CD4-positive, alpha-beta T cell treated with Interferon gamma for 1 hour (primary cell): ENCODE measurements at regions not wholly inside any gene's neighbourhood (a gene's known extent, or its start where the extent isn't known, plus 50 kb on each side); places are given as distances from the start of the nearest gene placed in this dataset.
A peak's percentile ranks its signal among the peaks of the same experiment; 100 is the strongest.

Experiments
- DNase-seq: peaks from one replicate; pipeline ENCODE4 v3.0.0-alpha.2; 2020

- no peak for DNase-seq
Observed at GRCh38 chr9:16316911-16317817, 553.3 kb downstream of the BNC2 start.

DNA sequence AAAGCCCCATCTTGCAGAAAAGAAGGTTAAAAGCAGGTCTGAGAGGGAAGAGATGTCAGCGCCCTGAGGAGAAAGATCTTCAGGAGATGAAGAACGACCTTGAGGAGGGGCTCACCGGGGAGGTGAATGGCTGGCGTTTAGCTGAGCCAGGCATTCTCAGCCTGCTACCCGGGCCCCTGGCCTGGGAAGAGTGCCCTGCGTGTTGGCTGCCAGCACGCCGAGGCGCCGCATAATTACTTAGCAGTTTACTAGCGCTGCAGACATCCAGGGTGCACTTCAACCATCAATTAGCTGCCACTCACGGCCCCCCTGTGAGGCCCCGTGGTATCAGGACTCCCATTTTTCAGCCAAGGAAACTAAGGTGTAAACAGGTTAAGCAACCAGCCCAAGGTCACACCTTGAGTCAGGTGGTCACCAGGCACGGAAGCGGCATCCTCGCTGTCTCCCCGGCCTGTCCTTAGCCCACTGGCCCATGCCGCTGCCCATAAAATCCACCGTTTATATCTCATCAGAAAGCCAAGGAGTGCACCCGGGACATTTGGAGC, 551.9 kb downstream of the BNC2 start:
- no peak for DNase-seq

- no peak for DNase-seq
Observed at GRCh38 chr9:16319646-16320045, 550.8 kb downstream of the BNC2 start.

DNA sequence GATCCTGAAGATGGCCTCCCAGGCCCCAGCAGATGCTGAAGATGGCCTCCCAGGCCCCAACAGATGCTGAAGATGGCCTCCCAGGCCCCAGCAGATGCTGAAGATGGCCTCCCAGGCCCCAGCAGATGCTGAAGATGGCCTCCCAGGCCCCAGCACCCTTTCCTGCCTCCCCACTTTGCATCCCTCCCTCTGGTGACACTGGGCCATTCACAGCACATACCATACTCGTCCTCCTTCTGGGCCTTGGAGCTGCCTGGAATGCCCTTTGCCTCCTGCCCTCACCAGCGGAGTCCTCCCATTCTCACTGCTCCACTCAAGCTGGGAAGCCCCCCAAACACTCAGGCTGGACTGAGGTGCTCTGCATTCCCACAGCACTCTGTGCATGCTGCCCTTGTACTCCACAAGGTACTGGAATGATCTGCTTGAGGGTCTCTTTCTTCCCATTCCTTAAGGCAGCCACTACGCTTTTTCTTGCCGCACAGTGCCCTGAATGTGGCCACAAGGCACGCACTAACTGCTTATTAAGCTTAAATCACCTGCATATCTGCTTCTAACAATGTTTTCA, 550.0 kb downstream of the BNC2 start:
- no peak for DNase-seq

DNA sequence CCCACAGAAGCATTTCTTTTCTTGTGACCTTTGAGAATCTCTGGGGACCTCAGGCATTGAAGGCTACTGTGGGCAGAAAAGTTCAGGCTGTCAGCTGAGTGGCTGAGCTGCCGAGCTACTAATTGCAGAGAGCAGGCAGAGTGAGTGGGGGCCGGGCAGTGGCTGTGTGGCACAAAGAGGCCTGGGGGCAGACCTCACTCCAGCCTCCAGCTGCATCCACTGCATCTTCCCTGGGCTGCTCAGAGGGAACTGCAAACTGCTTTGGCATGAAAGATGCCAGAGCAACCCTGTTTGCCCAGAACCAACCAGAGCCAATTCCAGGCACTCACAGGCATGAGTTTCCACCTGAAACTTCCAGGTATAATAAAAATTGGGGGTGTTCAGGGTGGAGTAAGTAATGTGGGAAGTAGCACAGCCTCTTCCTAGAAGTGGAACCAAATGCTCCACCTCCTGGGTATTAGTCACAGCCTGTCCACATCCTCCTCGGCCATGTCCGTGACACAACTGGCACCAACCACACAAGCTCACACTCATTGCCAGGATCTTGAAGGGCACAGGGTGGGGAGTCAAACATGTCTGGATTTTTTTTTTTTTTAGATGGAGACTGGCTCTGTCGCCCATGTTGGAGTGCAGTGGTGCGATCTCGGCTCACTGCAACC, 548.9 kb downstream of the BNC2 start:
- DNase-seq = peak; percentile 45

DNA sequence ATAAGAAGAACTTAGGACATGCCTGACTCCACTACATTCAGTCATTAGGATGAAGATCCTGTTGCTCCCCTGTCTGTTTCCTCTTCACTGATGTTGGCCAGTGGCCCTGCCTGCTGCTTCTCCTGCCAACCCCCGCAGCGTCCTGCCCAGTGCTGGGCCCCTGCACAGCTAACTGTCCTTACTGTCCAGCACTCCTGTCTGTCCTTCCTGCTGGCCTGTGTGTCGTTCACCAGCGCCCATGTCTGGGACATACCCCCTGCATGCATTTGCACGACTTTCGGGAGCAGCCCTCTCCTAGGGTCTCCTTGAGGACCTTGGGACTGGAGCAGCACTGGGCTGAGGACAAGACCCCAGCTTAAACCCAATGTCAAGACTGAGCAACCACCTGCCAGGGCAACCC, 547.6 kb downstream of the BNC2 start:
- DNase-seq = no peak

- DNase-seq = no peak
Observed at GRCh38 chr9:16325966-16326365, 544.5 kb downstream of the BNC2 start.

DNA sequence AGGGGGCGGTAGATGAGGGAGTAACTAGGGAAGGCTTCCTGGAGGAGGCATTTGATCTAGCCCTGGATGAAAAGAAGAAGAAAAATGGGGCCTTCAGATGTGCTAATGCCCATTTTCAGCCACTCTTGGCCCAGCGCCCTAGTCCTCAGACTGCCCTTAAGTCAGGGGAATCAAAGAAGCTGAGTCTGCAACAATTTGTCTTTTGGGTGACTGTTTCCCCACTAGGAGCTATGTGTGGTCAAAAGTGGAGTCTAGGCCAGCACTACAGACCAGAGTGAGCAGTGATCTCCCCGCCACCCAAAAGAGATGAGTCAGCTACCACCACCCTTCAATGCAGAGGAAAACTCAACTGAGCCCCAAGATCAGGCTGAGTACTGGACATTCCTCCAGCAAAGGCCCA, 542.1 kb downstream of the BNC2 start:
- no peak for DNase-seq

DNA sequence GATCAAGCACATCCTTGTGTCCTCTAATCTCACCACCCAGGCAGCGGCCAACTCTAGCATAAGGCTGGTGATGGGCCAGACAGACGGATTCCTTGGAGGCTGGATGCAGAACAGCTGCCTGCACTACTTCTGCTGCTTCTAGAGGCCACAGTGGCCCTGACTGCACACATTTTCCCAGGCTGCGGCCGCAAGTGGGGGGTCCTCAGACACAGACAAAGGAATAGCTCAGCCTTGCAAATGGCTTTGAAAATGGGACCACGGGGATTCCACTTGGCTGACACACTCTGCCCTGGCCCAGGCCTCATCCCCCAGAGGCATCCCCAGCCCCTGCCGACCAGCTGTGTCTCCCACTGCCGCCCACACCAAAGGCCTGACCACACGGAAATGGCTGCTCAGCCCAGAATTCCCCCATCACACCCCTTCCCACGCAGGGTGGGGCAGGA, 540.8 kb downstream of the BNC2 start:
- no peak for DNase-seq

DNA sequence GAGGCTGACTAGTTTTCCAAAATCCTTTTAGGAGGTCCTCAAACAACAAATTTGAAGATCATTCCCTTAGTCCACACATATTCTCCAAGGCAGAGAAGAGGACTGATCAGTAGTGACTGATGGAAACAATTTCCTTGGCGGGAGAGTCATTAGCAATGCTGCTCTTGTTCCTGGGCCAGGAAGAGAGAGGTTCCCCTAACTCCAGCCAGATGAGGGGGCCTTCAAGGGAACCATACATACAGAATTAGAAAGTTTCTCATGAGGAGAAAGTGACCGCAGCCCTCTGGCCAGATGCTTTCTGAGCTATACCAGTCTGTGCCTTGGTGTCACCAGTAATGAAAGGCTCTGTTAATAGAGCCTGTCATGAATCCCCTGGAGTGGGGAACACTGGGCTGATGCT, 539.4 kb downstream of the BNC2 start:
- no peak for DNase-seq

DNA sequence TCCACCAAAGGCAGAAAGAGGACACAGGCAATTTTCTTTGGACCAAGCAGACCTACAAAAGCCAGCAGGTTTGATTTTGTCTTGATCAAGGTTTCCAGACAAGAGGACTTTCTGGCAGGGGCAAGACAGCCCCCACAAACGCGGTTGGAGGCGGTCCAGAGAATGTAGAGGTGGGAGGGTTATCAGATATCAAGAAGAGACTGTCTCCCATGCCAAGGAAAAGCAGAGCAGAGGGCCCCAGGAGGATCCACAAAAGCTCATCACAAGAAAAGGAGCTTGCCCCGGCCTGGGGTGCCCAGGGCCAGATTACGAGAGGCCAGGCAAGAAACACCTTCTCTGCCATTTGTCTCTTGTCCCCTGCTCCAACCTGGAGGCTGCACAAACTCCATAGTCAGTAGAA, 538.9 kb downstream of the BNC2 start:
- no peak for DNase-seq

DNA sequence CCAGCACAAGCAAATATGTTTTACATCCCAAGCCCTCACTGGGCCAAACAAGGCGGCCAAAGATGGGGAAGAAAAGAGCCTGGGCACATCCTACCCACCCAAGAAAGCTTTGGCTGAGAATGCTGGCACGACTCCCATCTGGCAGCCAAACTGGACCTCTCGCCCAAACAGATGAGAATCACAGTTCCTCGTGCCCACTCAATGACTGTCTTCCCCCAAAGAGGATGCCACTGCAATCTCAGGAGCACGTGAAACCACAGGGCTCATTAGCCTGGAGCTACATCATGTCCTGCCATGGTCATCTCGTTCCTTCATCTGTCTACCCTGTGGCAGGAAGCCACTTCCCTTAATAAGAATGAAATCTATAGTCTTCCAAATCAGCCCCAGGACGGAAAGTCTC, 536.8 kb downstream of the BNC2 start:
- no peak for DNase-seq

DNA sequence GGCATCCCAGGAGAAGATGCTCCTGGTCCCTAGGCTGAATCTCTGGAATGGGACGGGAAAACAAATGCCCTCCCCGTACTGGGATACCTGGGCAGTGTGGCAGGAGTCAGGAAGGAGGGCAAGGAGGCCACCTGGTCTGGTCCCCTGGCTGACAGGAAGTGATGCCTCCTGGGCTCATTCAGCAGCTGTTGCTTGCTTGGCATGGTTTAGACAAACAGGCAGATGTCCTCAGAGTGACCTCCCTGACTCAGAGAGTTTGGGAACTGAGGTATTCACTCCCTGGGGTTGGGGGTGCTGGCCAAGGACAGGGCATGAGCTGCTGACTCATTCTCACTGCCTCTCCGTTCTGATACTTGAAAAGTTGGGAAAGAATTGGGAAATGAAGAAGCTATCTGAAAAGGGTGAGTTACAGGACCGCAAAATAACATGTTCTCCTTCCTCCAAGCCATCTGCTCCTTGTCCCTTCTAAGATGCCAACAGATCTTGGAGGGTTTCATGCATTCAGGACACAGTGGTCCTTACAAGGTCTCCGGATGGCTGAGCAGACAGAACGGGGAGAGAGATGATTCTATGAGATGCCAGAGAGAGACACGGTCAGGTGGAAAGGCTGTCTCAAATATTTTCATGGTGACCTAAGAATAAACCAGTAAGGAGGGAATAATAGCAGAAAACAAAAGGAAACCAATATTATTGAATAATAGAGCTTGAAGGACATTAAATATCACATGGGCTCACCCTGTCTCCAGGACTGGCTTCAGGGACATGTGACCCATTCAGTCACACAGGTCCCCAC, 534.5 kb downstream of the BNC2 start:
- DNase-seq = peak; percentile 25

- DNase-seq = no peak
Observed at GRCh38 chr9:16336833-16337232, 533.6 kb downstream of the BNC2 start.

- DNase-seq = no peak
Observed at GRCh38 chr9:16337322-16338029, 533.0 kb downstream of the BNC2 start.

DNA sequence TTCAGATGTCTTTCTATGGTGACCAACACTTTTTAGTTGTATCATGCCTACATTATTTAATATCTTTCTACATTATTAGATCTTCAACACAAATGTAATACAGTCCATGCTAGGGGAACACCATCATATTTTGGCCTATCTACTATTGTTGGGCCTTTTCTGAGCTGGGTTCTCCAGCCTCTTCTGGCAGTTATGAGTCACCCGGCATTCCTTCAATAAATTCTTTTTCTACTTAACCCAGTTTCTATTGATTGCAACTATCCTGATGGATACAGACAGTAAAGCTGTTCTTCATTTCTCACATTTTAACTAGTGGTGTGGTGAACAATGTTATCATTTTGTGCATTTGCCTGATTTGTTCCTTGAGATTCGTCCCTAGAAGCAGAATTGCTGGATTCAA, 529.3 kb downstream of the BNC2 start:
- no peak for DNase-seq

DNA sequence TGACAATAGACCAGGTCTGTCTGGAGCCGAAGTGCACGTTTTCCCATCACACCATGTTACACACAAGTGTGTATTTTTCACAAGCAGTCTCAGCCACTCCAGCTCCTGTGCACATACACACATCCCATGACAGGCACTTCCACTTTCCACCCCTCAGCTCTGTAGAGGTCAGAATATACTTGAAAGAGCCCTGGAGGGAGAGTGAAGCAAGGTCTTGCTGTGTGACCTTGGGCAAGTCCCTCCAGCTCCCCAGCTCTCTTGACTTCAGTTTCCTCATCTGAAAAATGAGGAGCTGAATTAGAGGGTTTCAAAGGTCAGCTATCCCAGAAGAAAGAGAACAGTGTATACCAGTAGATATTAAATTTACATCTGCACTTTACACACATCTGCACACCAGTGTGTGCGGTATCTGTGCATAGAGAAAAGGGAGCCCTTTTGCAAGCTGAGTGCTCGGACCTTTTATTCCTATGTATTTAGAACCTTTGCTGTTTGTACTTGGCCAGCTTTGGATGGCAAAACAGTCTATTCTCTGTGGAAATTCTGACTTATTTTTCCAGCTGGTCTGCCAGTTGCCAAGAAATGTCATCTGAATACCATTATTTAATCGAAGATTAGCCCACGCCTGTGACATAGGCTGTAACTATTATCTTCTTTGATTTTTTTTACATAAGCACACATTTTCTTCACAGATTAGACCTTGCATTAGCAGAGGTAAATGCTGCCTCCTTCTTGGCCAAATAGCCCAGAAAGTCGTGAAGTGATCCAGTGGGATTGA, 528.0 kb downstream of the BNC2 start:
- no peak for DNase-seq

DNA sequence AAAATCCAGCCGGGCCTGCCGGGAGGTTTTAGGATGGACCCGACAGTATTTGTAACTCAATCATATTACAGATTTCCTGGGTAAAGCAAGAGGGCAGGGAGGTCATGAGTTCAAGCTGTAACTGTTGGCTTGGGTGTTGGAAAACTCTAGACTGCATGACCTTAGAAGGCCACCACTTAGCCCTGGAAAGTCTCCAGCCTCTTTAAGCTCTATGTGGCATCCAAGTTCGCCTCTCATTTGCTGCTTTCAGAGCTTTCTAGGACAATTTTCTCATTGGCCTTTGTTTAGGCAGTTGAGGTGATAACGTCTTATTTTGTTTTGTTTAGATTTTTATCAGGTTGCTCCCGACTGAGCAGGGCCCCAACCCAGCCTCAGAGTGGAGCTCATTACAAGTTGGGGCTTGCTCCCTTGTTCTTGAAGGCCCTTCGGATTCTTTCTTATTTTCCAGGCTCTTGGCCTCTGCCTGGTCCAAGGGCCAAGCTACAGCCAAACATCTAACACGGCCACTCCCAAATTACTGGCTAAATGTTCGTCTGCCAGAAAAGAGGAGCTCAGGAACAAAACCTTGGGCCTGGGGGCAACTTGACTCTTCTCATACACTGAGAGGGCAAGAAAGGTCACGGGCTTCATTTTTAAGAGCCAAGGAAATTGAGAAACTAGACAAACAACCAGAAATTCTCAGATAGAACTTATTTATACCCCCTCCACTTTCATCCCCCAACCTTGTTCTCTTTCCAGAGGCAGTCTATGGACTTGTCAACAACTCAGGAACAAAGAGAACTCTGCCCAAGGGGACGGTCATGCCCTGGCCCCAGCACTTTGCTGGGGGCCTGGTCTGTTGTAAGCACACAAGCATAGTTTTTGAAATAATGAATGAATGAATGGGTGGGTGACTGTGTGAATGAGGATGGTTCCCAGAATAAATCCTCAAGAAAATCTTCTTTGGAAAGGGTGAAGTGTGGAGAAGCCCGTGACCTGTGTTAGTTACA, 526.9 kb downstream of the BNC2 start:
- no peak for DNase-seq

DNA sequence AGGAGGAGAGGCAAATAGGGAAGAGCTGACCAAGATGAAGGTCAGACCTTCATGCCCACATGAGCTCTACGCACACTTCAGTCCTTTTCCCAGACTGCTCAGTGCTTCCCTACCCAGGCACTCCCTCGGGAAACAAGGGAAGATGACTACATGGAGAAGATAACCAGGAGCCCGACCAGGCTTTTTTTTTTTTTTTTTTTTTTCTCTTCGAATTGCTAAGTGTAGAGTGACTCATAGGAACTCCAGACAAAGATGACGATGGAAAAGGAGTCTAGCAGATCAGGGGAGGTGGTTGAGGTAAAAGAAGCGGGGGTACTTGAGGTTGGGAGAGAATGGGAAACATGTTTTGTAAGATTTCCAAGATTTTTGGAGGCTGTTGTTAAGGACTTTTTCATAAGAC, 526.1 kb downstream of the BNC2 start:
- no peak for DNase-seq

GRCh38 chr9:16345902-16346301, 524.6 kb downstream of the BNC2 start:
- DNase-seq = no peak
